Heart left ventricle (tissue), 13 donors: ENCODE measurements at regions not wholly inside any gene's neighbourhood (a gene's known extent, or its start where the extent isn't known, plus 50 kb on each side); places are given as distances from the start of the nearest gene placed in this dataset.

Experiments
- POLR2A ChIP-seq, 2 donors: fragments of 450-650 bp; IDR thresholded peaks; one replicate each; pipeline ENCODE4 v1.6.1; 2017; ENCODE audit warnings: antibody characterized with exemption in 2 of 2, mild to moderate bottlenecking in 2 of 2, moderate library complexity in 2 of 2
- TF ChIP-seq, protein P1 (sequence below), 12 donors: fragments of 200-600 bp; sonication (generic) in 4 of 12; IDR thresholded peaks; one replicate each; pipeline versions ENCODE4 v1.5.0 to v1.8.0; 2018 to 2022; ENCODE audit warnings: antibody characterized with exemption in 12 of 12, mild to moderate bottlenecking in 5 of 12
- donor health status: ischemic (EF 13 %, LVEDD 7.1; RV severe dilation, severe dysfunction).
- donor health status: DM: no; HTN: yes; CAD: no.
- donor health status: DM: no; HTN: no; CAD: no.
- donor health status: ischemic (EF 25% LVEDD 6.9; RV normal size, moderate dysfunction).
- donor health status: ischemic (EF 25% LVEDD 5.7; RV mildly dilated, moderate dysfunction).
- donor health status: ischemic (EF 35%, LVEDD 5.7; RV mildly dilated, moderate dysfunction).
- donor health status: nonischemic (EF 11% LVEDD 7.7; RV severe dilation, severe dysfunction).
- donor health status: DM: yes; HTN: yes; CAD: no.
- donor health status: PGD.
- donor health status: ischemic (EF 29% LVEDD 5.4; RV normal size, mild dysfunction).
- donor health status: nonischemic (EF 23%, LVEDD 6.1; RV moderate dilation, normal function).

DNA sequence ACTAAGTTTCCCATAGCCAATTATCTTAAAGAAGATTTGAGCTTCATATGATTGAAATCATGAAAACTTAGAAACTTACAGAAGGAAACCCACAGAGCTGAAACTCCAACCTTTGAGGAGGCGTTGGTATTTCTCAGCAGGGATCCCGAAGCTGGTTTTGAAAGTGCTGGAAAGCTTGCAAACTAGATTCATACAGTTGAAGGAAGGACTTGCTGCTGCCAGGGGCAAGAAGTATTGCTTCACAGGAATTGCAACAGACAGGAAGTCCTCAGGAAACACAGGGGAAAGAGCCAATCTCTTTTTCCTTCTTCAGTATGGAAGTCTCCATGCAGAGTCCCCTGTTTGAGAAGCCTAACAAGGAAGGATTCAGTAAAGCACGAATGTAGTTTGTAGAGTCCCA lies 419.7 kb downstream of the CD109 start:
- TF ChIP-seq, protein P1, sequence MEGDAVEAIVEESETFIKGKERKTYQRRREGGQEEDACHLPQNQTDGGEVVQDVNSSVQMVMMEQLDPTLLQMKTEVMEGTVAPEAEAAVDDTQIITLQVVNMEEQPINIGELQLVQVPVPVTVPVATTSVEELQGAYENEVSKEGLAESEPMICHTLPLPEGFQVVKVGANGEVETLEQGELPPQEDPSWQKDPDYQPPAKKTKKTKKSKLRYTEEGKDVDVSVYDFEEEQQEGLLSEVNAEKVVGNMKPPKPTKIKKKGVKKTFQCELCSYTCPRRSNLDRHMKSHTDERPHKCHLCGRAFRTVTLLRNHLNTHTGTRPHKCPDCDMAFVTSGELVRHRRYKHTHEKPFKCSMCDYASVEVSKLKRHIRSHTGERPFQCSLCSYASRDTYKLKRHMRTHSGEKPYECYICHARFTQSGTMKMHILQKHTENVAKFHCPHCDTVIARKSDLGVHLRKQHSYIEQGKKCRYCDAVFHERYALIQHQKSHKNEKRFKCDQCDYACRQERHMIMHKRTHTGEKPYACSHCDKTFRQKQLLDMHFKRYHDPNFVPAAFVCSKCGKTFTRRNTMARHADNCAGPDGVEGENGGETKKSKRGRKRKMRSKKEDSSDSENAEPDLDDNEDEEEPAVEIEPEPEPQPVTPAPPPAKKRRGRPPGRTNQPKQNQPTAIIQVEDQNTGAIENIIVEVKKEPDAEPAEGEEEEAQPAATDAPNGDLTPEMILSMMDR (IDR thresholded peaks at IDR 0.05) = no peak
- TF ChIP-seq POLR2A (IDR thresholded peaks at IDR 0.05) = no peak
